A549 (cell line): ENCODE measurements at regions not wholly inside any gene's neighbourhood (a gene's known extent, or its start where the extent isn't known, plus 50 kb on each side); places are given as distances from the start of the nearest gene placed in this dataset.

Experiments
- CBX2 ChIP-seq: fragments of 200-600 bp; sonication (generic); IDR thresholded peaks from 2 replicates; pipeline ENCODE4 v1.6.1; 2016; ENCODE audit warnings: low read depth, mild to moderate bottlenecking, borderline replicate concordance
- CTCF ChIP-seq: fragments of >200 bp; sonication (Bioruptor Twin); formaldehyde crosslinking; IDR thresholded peaks from 3 replicates; pipeline ENCODE4 v1.5.1; 2016
- KDM5A ChIP-seq: fragments of 200-600 bp; sonication (generic); IDR thresholded peaks from 2 replicates; pipeline ENCODE4 v1.6.1; 2016; ENCODE audit warnings: antibody characterized with exemption, mild to moderate bottlenecking
- NR3C1 ChIP-seq: fragments of >200 bp; sonication (Bioruptor Twin); formaldehyde crosslinking; IDR thresholded peaks from 3 replicates; pipeline ENCODE4 v1.6.1; 2017
- RCOR1 ChIP-seq: fragments of 150-350 bp; IDR thresholded peaks from 2 replicates; pipeline ENCODE4 v1.6.1; 2014; ENCODE audit warnings: antibody characterized with exemption, low read length, low read depth

- TF ChIP-seq CTCF (no peak), KDM5A (no peak), NR3C1 (no peak), RCOR1 (no peak), CBX2 (no peak)
Observed at GRCh38 chr3:67311440-67311839, 313.3 kb downstream of the KBTBD8 start.
